IPS-NIHi7 (cell line): ENCODE measurements at regions not wholly inside any gene's neighbourhood (a gene's known extent, or its start where the extent isn't known, plus 50 kb on each side); places are given as distances from the start of the nearest gene placed in this dataset.
"Not testable (repeated sequence)": the region's sequence is repeated elsewhere in the genome, so short reads cannot be mapped to it uniquely, and the experiment has no call there.

Experiments used
- DNase-seq: peaks from one replicate; pipeline ENCODE4 v3.0.0; 2012; ENCODE audit warnings: mixed read lengths; ENCODE audit errors: extremely low spot score

DNA sequence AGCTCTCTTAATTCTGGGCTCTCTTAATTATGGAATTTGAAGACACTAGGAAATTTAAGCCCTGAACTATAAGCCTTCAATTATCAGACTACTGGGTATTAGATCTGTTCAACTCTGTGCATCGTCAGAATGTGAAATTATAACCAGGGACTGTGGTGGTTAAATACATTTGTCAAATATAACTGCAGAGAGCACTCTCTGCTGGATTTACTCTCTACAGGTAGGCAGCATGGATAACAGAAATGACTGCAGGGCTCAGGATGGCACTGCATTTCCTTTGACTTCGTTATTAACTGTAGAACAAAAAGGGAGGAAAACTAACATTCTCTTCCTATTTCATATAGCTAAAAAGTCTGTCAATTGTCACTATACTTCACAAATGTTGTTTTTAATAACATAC lies 310.1 kb upstream of the RASGEF1B start:
- no peak for DNase-seq

DNA sequence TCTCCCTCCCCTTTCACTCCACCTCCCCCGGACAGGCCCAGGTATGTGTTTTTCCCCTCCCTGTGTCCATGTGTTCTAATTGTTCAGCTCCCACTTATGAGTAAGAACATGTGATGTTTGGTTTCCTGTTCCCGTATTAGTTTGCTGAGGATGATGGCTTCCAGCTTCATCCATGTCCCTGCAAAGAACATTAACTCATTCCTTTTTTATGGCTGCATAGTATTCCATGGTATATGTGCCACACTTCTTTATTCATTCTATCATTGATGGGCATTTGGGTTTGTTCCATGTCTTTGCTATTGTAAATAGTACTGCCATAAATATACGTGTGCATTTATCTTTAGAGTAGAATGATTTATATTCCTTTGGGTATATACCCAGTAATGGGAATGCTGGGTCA lies 306.0 kb upstream of the RASGEF1B start:
- DNase-seq: not testable (repeated sequence)

DNA sequence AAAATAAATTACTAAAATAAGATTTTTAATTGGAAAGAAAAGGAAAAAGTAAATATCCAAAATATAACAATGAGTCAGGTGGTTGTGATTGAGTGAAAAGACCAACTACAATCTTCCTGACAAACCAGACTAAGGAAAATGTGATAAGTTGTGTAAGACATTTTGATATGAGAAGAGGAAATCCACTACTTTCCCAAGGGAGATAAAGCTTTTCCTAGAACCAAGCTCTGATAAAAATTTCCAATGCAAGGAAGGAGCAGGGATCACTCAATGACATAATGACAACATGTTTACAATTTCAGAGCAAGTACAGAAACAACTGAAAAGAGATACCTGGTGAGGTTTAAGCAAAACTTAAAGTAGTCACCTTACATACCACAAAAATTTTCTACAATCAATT lies 305.1 kb upstream of the RASGEF1B start:
- no peak for DNase-seq

DNA sequence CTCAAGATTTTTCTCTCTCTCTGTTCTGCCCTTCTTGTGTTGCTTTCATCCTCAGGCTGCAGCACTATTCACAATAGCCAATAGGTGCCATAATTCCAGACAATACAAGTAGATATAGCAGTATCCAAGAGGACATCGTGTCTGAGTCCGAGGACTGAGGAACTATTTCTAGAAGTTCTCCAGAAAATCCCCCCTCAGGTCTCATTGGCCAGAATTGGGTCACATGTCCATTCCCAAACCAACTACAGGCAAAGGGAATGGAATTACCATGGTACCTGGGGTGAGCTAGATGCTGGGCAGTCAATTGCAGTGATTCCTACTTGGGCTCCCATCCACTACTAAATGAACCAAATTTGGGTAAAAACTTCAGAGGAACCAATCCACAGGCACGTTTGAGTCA lies 301.9 kb upstream of the RASGEF1B start:
- DNase-seq: no peak

DNA sequence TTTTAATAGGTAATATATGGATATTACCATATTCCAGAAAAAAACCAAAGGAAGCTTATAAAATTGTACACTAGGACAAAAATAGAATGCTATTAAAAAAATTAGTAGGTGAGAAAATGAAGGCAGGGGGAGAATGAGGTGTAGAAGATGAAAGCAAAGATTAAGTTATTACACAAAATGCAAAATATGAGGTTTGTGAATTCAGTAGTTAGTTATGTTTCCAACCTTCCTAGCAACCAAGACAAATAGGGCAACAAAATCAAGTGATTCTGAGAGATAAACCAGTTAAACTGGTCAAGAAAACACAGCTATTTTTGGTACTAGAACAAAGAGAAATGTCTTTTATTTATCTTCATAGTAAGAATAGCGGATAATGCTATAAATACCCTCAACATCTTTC lies 300.0 kb upstream of the RASGEF1B start:
- DNase-seq: no peak

DNA sequence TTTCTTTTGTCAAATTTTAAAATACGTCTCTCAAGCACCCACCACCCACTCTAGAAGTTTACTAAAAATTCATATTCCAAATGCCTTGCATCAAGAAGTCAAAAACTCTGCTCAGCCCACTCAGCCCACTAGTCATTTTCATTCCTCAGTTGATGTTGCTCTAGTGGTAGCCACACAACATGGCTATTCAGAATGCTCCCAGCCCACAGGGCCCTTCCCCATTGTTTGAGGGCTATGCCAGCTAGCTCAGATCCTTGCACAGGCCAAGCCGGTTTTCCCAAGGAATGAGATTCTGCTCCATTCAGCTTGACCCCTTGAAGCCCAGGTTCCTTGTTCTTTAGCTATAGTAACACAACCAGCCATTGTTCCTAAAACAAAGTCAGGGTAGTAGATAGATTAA lies 297.5 kb upstream of the RASGEF1B start:
- no peak for DNase-seq

DNA sequence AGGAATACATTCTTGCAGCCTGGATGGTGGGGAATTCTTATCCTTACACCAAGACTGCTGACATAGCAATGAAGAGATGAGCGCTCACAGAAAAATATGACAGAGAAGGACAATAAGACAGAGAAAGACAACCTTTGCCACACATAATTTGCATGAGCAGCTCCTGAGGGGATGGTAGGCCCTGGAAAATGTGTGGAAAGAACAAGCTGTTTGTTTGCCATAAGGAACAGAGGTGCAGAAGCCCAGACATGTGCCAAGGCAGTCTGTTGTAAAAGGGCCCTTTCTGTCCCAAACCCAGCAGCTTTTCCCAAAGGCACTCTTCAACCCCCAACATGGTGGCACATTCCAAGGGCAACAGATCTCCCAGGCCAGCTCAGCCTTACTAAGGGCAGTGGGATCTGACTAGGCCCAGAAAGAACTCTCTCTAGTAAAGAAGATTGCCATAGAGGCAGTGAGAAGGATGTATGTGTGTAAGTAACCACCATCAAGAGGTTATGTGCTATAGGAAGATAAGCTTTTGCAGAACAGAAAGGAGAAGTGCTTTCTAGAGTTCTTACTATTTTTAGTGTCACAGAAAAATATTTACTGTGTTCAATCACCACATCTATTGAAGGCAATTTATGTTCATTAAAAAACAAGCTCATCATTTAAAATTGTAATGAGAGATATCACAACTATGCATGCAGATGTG lies 287.0 kb upstream of the RASGEF1B start:
- DNase-seq: no peak

DNA sequence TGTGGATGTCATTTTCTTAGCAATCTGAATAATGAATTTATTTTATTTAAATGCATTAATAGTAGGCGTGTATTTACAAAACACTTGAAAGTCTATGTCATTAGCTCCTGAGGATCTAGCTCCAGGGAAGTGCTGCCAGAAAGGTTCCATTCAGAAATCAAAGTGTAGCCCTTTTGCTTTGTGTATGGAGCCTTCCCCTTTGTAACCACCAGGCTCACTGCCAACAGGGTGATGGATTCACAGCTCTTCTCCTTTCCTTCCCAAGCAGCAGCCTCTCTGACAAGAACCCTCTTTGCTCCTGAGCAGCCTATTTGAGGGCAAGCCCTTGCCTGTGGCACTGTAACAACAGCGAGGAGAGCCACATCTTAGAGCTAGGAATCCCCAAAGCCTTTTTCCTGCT lies 286.0 kb upstream of the RASGEF1B start:
- DNase-seq: peak; percentile 16

DNA sequence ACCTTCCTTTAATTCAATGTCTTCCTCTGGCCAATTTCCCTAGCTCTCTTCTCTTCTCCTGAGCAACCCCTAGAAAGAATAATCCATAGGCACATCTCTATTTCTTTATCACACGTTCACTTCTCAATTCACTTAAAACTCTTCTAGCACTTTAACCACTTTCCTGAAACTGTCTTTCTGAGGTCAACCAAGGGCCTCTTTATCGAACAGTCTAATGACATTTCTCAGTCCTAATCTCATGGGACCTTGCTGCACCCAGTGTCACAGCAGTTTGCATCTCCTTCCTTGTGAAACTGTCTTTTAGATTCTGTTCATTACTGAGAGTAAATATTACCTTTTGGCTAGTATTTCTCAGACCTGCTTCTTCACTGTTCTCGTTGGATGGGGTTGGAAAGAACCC lies 285.3 kb upstream of the RASGEF1B start:
- no peak for DNase-seq

DNA sequence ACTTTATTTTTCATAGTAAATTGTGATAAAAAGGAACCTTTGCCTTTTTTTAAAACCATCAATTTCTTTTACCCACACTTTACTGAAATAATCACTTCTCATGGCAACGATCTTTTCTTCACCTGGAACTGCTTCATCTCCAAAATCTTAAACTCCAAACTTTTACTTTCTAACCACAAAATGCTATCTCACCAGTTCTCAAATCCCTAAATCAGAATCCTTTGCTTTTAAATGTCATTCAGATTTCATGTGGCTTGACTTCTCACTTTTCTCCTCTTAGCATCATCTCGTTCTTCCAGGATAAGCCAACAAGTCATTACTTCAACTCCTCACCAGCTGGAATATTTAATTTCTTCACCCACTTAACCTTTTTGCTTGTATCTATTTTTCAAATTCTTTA lies 284.3 kb upstream of the RASGEF1B start:
- no peak for DNase-seq

DNA sequence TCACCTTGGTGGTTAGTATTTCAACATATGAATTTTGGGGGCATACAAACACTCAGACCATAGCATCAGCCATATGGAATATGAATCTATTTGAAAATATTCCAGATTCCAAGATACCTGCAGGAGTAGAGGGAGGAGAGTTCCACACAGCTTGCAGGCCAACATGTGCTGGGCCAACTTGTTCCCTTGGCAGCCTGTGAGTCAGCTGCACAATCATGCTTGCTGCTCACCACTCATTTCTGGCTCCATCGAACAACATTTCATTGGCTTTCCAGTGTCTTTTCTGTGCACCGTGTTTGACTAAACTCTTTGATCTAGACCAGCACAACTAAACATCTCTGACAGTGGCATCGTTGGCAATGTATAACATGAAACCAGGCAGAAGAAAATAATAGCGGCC lies 282.5 kb upstream of the RASGEF1B start:
- DNase-seq: no peak

DNA sequence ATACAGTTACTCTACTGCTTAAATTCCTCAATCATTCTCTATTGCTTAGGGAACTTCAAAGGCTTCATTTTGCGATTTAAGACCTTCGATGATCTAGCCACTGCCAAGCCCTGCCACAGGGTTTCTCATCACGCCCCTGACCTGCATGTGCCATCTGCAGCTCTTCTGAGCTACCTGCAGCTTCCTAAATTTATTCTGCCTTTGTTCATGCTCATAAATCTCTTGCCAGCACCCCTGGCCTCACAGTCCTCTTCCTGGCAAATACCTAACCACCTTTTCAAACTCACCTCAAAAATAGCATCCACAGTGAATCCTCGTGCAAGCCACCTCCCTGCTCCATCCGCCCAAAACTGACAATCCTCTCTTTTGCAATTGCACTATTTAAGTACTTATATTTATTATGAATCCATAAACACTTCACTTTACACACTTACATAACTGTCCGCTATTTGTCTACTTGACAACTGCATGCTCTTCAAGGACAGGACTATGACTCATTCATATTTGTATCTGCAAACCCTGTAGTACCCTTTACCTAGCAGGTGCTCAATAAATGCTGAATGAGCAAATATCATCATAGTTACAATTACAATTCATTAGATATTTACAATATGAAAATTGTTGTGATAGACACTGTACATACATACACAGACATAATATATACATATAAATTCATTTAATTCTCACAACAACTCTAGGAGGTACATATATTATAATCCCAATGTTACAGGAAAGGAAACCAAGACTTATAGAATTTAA lies 280.0 kb upstream of the RASGEF1B start:
- DNase-seq: no peak

DNA sequence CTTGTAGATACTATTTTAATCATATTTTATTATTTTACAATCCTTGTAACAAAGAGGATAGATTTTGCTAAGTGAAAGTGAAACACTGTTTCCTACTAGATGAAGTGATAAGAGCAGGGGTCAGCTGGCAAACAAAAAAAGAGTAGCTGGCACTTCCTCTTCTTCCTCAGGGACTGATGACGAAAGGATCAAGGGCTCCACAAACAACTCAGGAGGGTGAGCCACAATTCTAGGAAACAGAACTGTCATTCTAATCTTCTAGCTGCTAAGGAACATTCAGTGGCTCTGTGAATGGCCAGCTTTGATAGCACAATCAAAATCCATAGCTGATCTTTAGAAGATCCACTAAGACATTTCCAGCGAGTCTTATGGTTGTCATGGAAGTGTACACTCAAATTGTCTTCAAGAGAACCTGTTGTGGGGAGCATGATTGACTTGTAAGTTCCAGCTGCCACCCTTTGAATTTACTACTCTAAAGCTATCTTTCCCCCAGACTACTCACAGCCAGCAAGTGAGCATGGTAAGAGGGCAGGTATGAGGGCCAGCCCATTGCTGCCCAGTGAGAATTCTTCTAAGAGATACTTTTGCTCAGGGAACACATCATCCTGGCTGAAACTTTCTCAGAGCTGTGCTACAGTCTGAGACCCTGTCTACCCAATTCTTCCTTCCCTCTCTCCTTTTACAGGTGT lies 275.7 kb upstream of the RASGEF1B start:
- DNase-seq: no peak

DNA sequence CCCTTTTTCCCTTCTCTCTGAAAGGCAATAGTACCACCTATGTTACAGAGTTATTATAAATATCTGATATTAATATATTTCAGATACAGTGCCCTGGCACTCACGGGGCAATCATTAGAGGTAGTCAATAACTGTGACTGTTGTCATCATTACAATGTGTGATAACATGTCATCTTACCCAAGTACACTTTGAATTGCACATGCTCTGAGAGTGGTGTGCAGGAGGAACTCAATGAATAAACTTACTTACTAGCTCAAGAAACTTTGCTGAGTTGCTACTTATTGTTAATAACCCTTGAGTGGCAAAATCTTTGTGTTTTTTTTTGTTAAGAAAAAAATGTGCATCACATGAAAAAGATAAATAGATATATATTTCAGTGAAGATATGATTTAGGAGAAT lies 275.1 kb upstream of the RASGEF1B start:
- DNase-seq: no peak

DNA sequence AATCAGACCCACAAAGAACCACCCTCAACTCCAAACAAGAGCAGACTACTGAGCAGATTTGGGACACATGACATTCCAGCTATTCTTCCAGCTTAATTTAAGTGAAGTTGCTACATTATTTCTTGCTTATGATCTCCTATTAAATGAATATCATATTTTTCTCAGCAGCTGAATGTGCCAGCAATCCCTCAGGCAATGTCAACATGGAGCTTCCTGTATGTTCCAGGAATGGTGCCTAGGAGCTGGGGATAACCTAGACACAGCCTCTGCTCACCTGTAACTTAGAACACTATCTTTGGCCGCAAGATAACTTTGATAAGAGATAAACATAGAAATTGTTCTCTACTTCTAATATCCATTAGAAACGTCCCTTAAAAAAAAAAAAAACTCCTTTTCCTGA lies 274.4 kb upstream of the RASGEF1B start:
- no peak for DNase-seq

DNA sequence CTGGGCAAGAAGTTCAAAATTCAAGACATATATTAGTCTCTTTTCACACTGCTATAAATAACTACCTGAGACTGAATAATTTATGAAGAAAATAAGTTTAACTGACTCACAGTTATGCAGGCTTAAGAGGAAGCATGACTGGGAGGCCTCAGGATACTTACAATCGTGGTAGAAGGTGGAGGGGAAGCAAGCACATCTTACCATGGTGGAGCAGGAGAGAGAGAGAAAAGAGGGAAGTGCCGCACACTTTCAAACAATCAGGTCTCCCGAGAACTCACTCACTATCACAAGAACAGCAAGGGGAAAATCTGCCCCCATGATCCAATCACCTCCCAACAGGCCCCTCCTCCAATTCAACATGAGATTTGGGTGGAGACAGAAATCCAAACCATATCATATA lies 273.3 kb upstream of the RASGEF1B start:
- DNase-seq: no peak

DNA sequence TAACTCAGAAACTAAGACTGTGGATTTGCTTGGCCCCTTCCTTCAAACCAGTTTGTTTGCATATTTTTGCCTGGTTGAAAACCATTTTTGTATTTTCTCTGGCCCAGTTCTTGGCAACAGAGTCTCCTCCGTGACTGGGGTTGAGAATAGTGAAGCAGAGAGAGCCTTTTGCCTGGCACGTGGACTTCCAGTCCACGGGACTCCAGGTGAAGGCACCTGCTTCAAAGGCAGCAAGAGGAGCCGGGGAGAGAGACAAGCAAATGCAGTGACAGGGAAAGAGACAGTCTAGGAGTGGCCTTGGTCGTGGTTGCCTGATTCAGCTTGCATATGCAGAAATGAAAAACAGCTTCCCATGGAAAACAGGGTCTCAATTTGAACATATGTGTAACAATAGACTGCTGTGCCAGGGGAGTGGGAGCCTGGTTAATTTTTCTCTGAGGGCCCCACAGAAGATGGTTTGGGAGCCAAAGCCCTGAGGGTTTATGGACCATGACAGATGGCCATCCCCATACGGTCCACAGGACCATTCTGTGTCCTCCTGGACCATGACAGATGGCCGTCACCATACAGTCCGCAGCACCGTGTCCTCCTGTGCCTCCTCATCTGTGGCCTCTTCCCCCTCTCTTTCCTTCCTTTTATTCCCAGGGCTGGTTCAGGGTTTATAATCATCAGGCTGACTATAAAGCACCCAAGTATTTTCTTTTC lies 272.2 kb upstream of the RASGEF1B start:
- DNase-seq: no peak

DNA sequence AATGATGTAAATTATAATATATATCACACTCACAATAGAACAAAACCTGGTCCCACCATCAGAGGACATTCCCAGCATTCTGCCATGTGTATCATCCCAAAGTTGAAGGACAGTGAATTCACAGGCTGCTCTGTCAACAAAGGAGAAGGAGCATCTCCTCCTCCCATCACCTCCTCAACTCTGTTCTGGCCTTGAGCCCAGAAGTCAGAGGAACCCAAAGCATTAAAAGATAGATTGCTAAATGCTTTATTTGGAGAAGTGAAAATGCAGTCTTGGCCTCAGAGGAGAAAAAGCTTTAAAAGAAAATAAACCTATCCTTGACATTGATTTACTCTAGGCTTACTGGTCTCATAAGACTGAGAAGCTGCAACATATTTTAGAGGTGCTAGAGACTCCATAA lies 268.8 kb upstream of the RASGEF1B start:
- DNase-seq: no peak

DNA sequence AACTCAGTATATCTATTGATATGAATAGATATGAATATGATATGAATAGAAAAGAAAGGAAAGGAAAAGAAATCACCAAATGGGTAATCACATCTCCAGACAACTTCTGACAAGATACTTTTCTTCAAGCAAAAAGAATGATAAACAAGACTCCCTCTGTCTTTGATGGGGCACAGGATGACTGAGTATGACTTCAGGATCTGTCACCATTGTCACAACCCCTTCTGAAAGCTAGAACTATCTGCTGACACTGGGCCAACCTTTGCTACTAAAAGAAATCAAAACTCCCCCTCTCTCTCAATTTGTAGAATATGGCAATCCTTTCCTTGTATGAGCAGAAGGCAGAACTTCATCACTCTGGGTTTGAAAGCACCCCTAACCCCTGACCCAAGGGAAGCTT lies 267.2 kb upstream of the RASGEF1B start:
- no peak for DNase-seq

DNA sequence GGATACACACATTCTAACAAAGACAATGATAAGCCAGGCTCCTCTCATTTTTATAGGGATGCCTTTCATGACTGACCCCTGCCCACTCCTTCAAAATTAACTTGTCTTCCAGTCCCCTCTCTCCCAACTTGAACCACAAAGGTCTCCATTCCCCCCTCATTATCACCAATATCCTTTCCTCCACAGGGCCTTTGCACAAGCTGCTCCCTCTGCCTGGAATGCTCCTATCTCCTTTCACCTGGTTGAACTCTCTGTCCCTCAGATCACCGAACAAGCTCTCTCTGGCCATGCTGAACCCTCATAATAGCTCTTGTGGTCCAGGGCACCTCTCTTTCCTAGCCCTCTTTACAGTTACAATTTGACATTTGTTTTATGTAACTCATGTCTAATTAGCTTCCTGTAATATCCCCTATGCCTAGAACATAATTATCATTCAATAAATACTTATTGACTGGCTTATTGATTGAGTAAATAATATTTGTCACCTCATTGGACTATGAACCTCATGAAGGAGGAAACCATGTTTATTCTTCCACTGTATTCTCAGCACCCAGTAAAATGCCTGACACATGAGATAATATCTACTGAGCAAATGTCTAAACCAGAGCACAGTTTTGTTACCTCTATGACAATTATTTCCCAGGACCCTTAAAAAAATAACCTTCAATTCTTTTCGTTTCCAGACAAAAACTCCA lies 266.3 kb upstream of the RASGEF1B start:
- DNase-seq: no peak

DNA sequence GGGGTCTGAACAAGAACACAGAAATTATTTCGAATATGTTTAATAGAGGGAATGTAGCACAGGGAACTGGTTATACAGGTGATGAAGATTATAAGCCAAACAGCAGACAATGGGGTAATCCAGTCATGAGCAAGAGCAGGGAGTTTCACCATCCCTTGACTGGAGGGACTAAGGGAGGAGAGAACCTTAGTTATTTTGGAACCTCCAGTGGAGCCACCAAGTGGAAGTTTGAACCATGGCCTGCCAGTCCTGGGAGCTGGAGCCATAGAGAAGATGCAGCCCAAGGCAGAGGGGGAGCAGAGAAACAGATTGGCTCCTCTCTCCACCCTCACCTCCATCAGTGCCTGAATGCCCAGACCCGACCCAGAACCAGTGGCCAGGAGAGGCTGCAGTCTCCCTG lies 264.6 kb upstream of the RASGEF1B start:
- peak; percentile 18 for DNase-seq

DNA sequence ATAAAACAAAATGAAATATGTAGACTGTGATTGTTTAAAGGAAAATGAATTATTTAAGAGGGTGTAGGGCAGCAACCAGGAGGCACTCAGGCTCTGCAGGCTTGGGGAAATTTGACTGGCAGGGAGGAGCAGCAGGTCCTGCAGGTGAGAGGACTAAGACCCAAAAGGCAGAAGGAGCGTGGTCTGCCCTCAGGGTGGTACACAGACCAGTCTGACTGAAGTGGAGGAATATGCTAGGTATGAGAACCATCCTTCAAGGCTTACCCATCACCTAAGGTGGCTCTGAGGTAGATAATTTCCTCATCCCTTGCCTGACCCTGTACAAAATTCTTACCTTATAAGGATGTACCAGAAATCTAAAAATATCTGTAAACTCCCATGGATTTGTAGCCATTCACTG lies 261.3 kb upstream of the RASGEF1B start:
- no peak for DNase-seq
